ENCODE measurements at regions not wholly inside any gene's neighbourhood (a gene's known extent, or its start where the extent isn't known, plus 50 kb on each side); places are given as distances from the start of the nearest gene placed in this dataset.

DNA sequence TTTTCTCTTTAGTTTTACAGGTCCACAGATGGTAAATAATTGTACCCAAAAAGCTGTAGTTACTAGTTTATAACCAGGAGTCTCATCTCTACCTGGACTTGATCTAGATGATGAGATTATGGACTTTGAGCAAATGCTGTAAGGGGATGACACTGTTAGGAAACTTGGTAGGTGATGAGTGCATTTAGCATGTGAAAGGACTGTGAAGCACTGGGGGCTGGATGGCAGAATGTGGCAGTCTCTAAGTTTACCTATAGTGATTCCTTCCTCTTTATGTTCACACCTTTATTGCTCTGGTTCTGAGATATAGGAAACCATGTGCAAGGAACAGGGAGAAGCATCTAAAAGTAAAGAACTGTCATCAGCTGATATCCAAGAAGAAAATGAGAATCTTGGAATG is 230.7 kb upstream of the CHORDC1 start:
- H3K9me3 ChIP-seq (ENCODE audit: control extremely low read depth in 1 of 3, control insufficient read depth in 2 of 3, insufficient read depth in 1 of 3, low read length in 2 of 3), result no peaks in the 10 kb centered on the region
- H3K27me3 ChIP-seq (replicated peaks in 1 of 4; ENCODE audit: control extremely low read depth in 1 of 4, control insufficient read depth in 3 of 4, insufficient read depth in 4 of 4, low read length in 3 of 4), result no peaks in the 10 kb centered on the region
- Mint-ChIP-seq H3K27me3 (no peaks in the 10 kb centered on the region), H3K27ac (no peak overlapping the region), H3K4me3 (no peak overlapping the region), H3K4me1 (no peaks in the 10 kb centered on the region), H3K9me3 (ENCODE audit: insufficient read depth) (no peaks in the 10 kb centered on the region)
- ATAC-seq (ENCODE audit: low read depth) (no peak), DNase-seq (no peak)
- no peak overlapping the region for H3K9ac ChIP-seq (ENCODE audit: low read length)
- POLR2A ChIA-PET, result no interaction called here
- H3K36me3 ChIP-seq (replicated peaks in 1 of 2; ENCODE audit: control extremely low read depth in 1 of 2, control insufficient read depth in 1 of 2, extremely low read depth in 1 of 2, insufficient read depth in 2 of 2, low read length in 1 of 2), result no peaks in the 10 kb centered on the region
- no peak for TF ChIP-seq CTCF (IDR thresholded peaks at IDR 0.05)
- no peak for TF ChIP-seq EZH2 (IDR thresholded peaks at IDR 0.05; ENCODE audit: borderline replicate concordance, insufficient read depth, low read depth, low read length, poor library complexity, severe bottlenecking)
- intact Hi-C loops (cut with micrococcal nuclease), result no loop called here
- H3K4me2 ChIP-seq (replicated peaks; ENCODE audit: low read depth, low read length, poor library complexity, severe bottlenecking), result no peak overlapping the region
- H3K27ac ChIP-seq (ENCODE audit: low read length in 2 of 2), result no peak overlapping the region
- H3K4me3 ChIP-seq (ENCODE audit: control extremely low read depth in 1 of 5, extremely low read depth in 1 of 5, insufficient read depth in 1 of 5, low read depth in 2 of 5, low read length in 4 of 5), result no peak overlapping the region
- CTCF ChIA-PET, result no interaction called here
- no peaks in the 10 kb centered on the region for H4K20me1 ChIP-seq (ENCODE audit: control insufficient read depth, insufficient read depth, low read length, poor library complexity, severe bottlenecking)
- H3K79me2 ChIP-seq (ENCODE audit: control insufficient read depth, insufficient read depth, low read length), result no peaks in the 10 kb centered on the region
- H3K4me1 ChIP-seq (ENCODE audit: control insufficient read depth in 2 of 2, insufficient read depth in 2 of 2, low read length in 2 of 2), result no peaks in the 10 kb centered on the region
- H2AFZ ChIP-seq (ENCODE audit: insufficient read depth, low read depth, low read length, poor library complexity, severe bottlenecking), result no peak overlapping the region

DNA sequence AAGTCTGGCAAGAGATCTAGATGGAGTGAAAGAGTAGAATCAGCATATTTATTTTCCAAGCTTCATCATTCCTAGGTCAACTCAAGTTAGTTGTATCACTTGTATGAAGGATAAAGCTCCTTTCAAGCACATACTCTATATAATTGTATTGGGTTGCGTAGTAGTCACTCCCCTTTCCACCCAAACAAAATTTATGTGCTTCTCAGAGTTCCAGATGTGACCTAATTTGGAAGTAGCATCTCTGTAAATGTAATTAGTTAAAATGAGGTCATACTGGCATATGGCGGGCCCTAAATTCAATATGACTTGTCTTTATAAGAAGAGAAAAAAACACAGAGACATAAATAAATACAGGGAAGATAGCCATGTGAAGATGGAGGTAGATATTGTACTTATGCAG is 226.8 kb upstream of the CHORDC1 start:
- Mint-ChIP-seq H3K9me3 (ENCODE audit: insufficient read depth) (no peaks in the 10 kb centered on the region), H3K27me3 (no peaks in the 10 kb centered on the region), H3K27ac (no peak overlapping the region), H3K4me1 (no peaks in the 10 kb centered on the region), H3K4me3 (no peak overlapping the region)
- ChIA-PET POLR2A (no interaction called here), CTCF (no interaction called here)
- Histone ChIP-seq H3K79me2 (ENCODE audit: control insufficient read depth, insufficient read depth, low read length) (no peaks in the 10 kb centered on the region), H3K4me2 (replicated peaks; ENCODE audit: low read depth, low read length, poor library complexity, severe bottlenecking) (no peak overlapping the region), H4K20me1 (ENCODE audit: control insufficient read depth, insufficient read depth, low read length, poor library complexity, severe bottlenecking) (no peaks in the 10 kb centered on the region), H3K9me3 (ENCODE audit: control extremely low read depth in 1 of 3, control insufficient read depth in 2 of 3, insufficient read depth in 1 of 3, low read length in 2 of 3) (no peaks in the 10 kb centered on the region), H3K9ac (ENCODE audit: low read length) (no peak overlapping the region), H3K4me1 (ENCODE audit: control insufficient read depth in 2 of 2, insufficient read depth in 2 of 2, low read length in 2 of 2) (no peaks in the 10 kb centered on the region), H3K27me3 (replicated peaks in 1 of 4; ENCODE audit: control extremely low read depth in 1 of 4, control insufficient read depth in 3 of 4, insufficient read depth in 4 of 4, low read length in 3 of 4) (no peaks in the 10 kb centered on the region), H2AFZ (ENCODE audit: insufficient read depth, low read depth, low read length, poor library complexity, severe bottlenecking) (no peak overlapping the region), H3K4me3 (ENCODE audit: control extremely low read depth in 1 of 5, extremely low read depth in 1 of 5, insufficient read depth in 1 of 5, low read depth in 2 of 5, low read length in 4 of 5) (no peak overlapping the region), H3K36me3 (replicated peaks in 1 of 2; ENCODE audit: control extremely low read depth in 1 of 2, control insufficient read depth in 1 of 2, extremely low read depth in 1 of 2, insufficient read depth in 2 of 2, low read length in 1 of 2) (no peaks in the 10 kb centered on the region), H3K27ac (ENCODE audit: low read length in 2 of 2) (no peak overlapping the region)
- DNase-seq (no peak), ATAC-seq (ENCODE audit: low read depth) (no peak)
- intact Hi-C loops (cut with micrococcal nuclease), result no loop called here
- TF ChIP-seq CTCF (IDR thresholded peaks at IDR 0.05) (no peak), EZH2 (IDR thresholded peaks at IDR 0.05; ENCODE audit: borderline replicate concordance, insufficient read depth, low read depth, low read length, poor library complexity, severe bottlenecking) (no peak)
- WGBS (ENCODE audit: insufficient coverage), result no CpG with 5 or more reads among the region's 2 CpGs
